Pancreas (tissue), 10 donors: ENCODE measurements at regions not wholly inside any gene's neighbourhood (a gene's known extent, or its start where the extent isn't known, plus 50 kb on each side); places are given as distances from the start of the nearest gene placed in this dataset.

Experiments
- ATAC-seq, 4 donors: fragments of 200-7000 bp; cut with Tn5 transposase; one replicate each; pipeline versions ENCODE4 v1.8.0 to v1.9.1; 2020; ENCODE audit warnings: mild to moderate bottlenecking in 4 of 4, moderate library complexity in 4 of 4
- DNase-seq, 6 donors: peaks; one replicate each; pipeline ENCODE4 v3.0.0-alpha.2; 2020
- FAIRE-seq: peaks from 2 replicates; lab custom pipeline; 2012; peaks lifted over from hg19 to GRCh38; lab: Jason Lieb, UNC
- H3K27ac ChIP-seq, 4 donors: fragments of 200-600 bp; sonication (generic); 1 replicate in 3 of 4; 2 replicates in 1 of 4; pipeline versions ENCODE4 v1.5.0 to v1.8.0; 2020
- H3K27me3 ChIP-seq, 4 donors: fragments of 200-600 bp; one replicate each; pipeline ENCODE4 v1.8.0; 2021
- H3K36me3 ChIP-seq, 3 donors: fragments of 200-600 bp; sonication (generic) in 1 of 3; one replicate each; pipeline versions ENCODE4 v1.5.0 to v1.8.0; 2020 to 2021
- H3K4me1 ChIP-seq, 3 donors: fragments of 200-600 bp; one replicate each; pipeline ENCODE4 v1.8.0; 2021
- H3K4me3 ChIP-seq, 4 donors: fragments of 200-600 bp; sonication (generic) in 2 of 4; one replicate each; pipeline versions ENCODE4 v1.5.0 to v1.8.0; 2020 to 2021
- H3K9me3 ChIP-seq, 4 donors: fragments of 200-600 bp; one replicate each; pipeline ENCODE4 v1.8.0; 2021
- WGBS, 2 donors: extraction: QIAGEN DNeasy Blood & Tissue Kit; methylation state at CpG; one replicate each; pipeline ENCODE4 v1.1.7; 2013; 5-methylcytosine and 5-hydroxymethylcytosine counted together
- intact Hi-C, 3 donors: fragments of 100-400 bp; cut with DNase I; formaldehyde crosslinking; loops; one replicate each; pipeline versions ENCODE4 v1.11.1 to v1.14.2; 2022
- TF ChIP-seq, protein P1 (sequence below), 4 donors: fragments of 200-600 bp; sonication (generic) in 3 of 4; IDR thresholded peaks; one replicate each; pipeline versions ENCODE4 v1.5.0 to v1.8.0; 2021; ENCODE audit warnings: antibody characterized with exemption in 4 of 4
- donor health status: healthy with polysubstance abuse.
- donor health status: DM: no; HTN: no; CAD: no; lungs with moderate emphysema.
- donor health status: DM: no; HTN: no; CAD: no.
- donor health status: control.
- donor health status: control.
- donor health status: Bipolar disorder and iron deficiency.
- donor health status: DM: yes; HTN: yes; CAD: no.
- donor health status: DM: no; HTN: no; CAD: no.
- donor health status: DM: no; HTN: no; CAD: no.
- donor health status: DM: yes; HTN: yes; CAD: no.

DNA sequence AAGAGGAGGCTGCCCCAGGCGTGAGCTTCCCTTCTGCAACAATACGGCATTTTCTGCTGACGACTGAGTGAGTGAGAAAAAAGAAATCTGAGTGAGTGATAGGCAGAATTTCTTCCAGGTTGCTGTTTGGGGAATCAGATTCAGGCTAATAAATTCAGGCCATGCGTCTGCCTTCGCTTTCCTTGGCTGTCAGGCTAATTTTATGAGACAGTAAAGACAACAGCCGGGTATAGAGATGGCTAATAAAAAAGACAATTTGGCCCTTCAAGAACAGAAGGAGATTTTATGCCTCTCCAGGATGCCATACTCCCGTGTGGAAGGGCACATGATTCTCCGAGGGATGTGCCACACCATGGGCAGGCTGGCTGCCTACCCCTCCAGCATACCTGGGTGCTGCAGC, 145.9 kb upstream of the UBL3 start:
- Histone ChIP-seq H3K27ac (no peak overlapping the region), H3K36me3 (no peaks in the 10 kb centered on the region), H3K27me3 (no peaks in the 10 kb centered on the region), H3K9me3 (no peaks in the 10 kb centered on the region), H3K4me3 (no peak overlapping the region), H3K4me1 (no peaks in the 10 kb centered on the region)
- no peak for ATAC-seq
- no peak for FAIRE-seq
- TF ChIP-seq, protein P1, sequence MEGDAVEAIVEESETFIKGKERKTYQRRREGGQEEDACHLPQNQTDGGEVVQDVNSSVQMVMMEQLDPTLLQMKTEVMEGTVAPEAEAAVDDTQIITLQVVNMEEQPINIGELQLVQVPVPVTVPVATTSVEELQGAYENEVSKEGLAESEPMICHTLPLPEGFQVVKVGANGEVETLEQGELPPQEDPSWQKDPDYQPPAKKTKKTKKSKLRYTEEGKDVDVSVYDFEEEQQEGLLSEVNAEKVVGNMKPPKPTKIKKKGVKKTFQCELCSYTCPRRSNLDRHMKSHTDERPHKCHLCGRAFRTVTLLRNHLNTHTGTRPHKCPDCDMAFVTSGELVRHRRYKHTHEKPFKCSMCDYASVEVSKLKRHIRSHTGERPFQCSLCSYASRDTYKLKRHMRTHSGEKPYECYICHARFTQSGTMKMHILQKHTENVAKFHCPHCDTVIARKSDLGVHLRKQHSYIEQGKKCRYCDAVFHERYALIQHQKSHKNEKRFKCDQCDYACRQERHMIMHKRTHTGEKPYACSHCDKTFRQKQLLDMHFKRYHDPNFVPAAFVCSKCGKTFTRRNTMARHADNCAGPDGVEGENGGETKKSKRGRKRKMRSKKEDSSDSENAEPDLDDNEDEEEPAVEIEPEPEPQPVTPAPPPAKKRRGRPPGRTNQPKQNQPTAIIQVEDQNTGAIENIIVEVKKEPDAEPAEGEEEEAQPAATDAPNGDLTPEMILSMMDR (IDR thresholded peaks at IDR 0.05), result no peak
- 84 to 89% methylated on average over 8 of the region's 8 CpGs for WGBS, 2 donors
- DNase-seq, result no peak
- intact Hi-C loops, result no loop called here

DNA sequence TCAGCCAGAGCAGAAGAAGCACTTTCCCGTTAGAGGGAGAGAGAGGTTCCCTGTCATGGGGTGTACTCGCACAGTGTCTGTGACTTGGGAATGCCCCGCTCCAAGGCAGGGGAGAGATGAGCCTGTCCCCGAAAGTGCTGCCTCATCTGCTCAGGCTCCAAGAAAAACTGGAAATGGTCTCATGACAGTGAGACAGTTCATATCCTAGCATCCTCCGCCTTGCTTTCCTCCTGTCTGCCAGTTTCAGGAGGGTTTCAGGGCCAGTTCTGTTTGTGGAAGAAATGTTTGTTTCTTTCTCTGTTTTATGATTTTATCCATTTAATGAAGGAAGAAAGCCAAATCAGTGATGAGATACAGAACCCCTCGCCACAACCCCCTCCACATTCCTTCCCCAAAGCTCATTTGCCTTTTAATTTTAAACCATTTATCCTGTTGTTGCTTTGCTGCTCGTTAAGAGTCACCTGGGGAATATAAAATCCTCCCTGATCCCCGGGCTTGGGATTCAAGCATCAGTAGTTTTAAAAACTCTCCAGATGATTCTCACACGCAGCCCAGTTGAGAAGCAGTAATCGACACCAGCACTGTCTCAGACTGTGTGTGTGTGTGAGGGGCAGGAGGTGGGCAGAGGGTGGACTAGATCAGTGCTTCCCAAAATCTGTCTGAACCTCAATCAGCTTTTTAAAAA, 144.6 kb upstream of the UBL3 start:
- Histone ChIP-seq H3K36me3 (no peaks in the 10 kb centered on the region), H3K4me1 (no peaks in the 10 kb centered on the region), H3K27me3 (no peaks in the 10 kb centered on the region), H3K27ac (no peak overlapping the region), H3K9me3 (no peaks in the 10 kb centered on the region), H3K4me3 (no peak overlapping the region)
- ATAC-seq (peak in 1 of 4 donors; percentile 54), DNase-seq (no peak), FAIRE-seq (no peak)
- TF ChIP-seq, protein P1 (IDR thresholded peaks at IDR 0.05), result no peak
- WGBS, 2 donors, result 78 to 85% methylated on average over 10 of the region's 10 CpGs
- intact Hi-C loops, result no loop called here

DNA sequence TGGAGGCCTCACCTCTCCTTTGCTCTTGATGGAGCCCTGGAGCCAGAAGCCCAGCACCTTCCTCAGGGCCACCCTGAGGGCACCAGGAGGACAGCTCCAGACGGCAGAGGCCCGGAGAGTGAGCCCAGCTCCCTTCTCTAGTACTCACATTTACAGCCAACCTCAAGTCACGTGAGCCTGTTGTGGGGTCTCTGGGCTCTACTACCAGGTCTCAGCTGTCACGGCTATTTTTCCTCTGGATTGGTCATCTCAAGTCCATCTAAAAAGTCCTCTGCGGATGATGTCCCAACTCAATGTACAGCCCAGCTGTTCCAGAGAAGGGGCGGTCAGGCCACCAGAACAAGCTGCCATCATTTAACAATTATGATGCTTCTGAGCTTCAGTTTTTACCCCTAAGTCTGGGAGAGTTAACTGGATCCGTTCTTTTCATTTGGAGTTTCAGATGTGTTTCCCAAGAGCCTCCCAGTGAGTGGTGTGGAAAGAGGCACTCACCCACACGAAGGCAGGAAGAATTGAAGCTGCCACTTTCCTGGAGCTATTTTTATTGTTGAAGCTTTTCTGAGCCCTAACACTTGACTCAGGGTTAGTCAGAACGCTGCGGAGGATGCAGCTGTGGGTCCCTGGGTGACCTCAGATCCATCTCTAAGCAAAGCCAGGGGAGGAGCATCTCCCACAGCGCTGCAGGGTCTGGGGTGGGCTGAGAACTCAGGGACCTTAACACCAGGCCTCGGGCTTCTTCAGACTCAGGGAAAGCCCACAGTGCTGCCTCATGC, 143.5 kb upstream of the UBL3 start:
- no peaks in the 10 kb centered on the region for H3K36me3 ChIP-seq
- no peak overlapping the region for H3K27ac ChIP-seq
- no peak overlapping the region for H3K4me3 ChIP-seq
- no peak for DNase-seq
- TF ChIP-seq, protein P1 (IDR thresholded peaks at IDR 0.05), result no peak
- FAIRE-seq, result no peak
- WGBS, 2 donors, result 75 to 84% methylated on average over 12 of the region's 12 CpGs
- ATAC-seq, result peak in 1 of 4 donors; percentile 42
- no peaks in the 10 kb centered on the region for H3K27me3 ChIP-seq
- H3K9me3 ChIP-seq, result no peaks in the 10 kb centered on the region
- no peaks in the 10 kb centered on the region for H3K4me1 ChIP-seq
- intact Hi-C loops, result no loop called here

DNA sequence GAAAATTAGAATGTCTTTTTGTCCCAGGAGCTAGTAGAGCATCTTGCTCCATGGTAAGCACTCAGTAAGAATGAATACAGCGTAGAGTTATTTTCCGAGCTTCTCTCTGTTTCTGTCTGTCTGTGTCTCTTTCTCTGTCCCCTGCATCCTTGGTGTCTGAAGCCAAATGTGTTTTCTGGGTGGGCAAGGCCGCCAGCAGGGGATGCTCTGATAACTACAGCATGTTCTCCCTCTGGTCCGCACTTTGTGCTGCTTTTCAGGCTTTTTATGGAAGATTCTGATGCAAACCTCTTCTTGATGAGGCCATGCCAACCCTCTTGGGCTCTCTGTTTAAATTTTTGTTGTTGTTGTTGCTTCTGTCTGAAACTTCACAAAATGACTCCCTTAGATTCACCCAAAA, 142.8 kb upstream of the UBL3 start:
- FAIRE-seq (no peak), ATAC-seq (no peak), DNase-seq (no peak)
- H3K27me3 ChIP-seq, result no peaks in the 10 kb centered on the region
- H3K27ac ChIP-seq, result no peak overlapping the region
- no peaks in the 10 kb centered on the region for H3K36me3 ChIP-seq
- H3K9me3 ChIP-seq, result no peaks in the 10 kb centered on the region
- H3K4me1 ChIP-seq, result no peaks in the 10 kb centered on the region
- 85 to 91% methylated on average over 4 of the region's 4 CpGs for WGBS, 2 donors
- intact Hi-C loops, result no loop called here
- no peak overlapping the region for H3K4me3 ChIP-seq
- TF ChIP-seq, protein P1 (IDR thresholded peaks at IDR 0.05), result no peak

DNA sequence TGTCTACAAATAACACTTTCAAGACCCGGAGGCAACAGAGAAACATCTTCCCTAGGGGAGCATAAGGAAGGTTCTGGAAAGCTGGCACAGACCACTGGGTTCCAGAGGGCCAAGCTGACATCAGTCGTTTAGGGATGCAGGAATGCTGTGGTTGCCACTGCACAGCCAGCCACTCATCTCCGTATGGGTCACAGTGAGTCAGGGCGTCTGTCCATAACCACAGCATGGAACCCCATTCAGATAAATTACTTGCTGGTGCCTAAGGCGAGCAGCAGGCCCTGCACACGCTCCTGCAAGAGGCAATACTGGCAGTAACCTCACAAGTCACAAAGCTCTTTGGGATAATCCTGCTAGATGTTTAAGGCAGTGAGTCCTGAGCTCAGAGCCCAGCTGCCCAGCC, 140.9 kb upstream of the UBL3 start:
- H3K27me3 ChIP-seq, result no peaks in the 10 kb centered on the region
- TF ChIP-seq, protein P1 (IDR thresholded peaks at IDR 0.05), result no peak
- 73 to 83% methylated on average over 6 of the region's 6 CpGs for WGBS, 2 donors
- intact Hi-C loops, result no loop called here
- H3K9me3 ChIP-seq, result no peaks in the 10 kb centered on the region
- no peak for DNase-seq
- H3K27ac ChIP-seq, result no peak overlapping the region
- H3K4me1 ChIP-seq, result no peaks in the 10 kb centered on the region
- H3K4me3 ChIP-seq, result no peak overlapping the region
- no peak for ATAC-seq
- FAIRE-seq, result no peak
- H3K36me3 ChIP-seq, result no peaks in the 10 kb centered on the region
